OCI-LY7 (cell line): ENCODE measurements at regions not wholly inside any gene's neighbourhood (a gene's known extent, or its start where the extent isn't known, plus 50 kb on each side); places are given as distances from the start of the nearest gene placed in this dataset.

Experiments
- CTCF ChIP-seq: fragments of 200-600 bp; sonication (generic); conservative IDR thresholded peaks from 2 replicates; pipeline ENCODE4 v1.5.1; 2014; ENCODE audit warnings: mild to moderate bottlenecking, antibody characterized with exemption, low read length, moderate library complexity, mixed read lengths
- EZH2phosphoT487 ChIP-seq: fragments of 200-600 bp; sonication (generic); IDR thresholded peaks from 2 replicates; pipeline ENCODE4 v1.6.1; 2018; ENCODE audit warnings: low read depth, borderline replicate concordance, mild to moderate bottlenecking, mixed run types, antibody characterized with exemption, low read length, moderate library complexity, mixed read lengths

- no peak for TF ChIP-seq CTCF
- no peak for TF ChIP-seq EZH2phosphoT487
Observed at GRCh38 chr2:186425576-186425975, 60.5 kb upstream of the ZC3H15 start.
